T1000 (cell line): ENCODE measurements at regions not wholly inside any gene's neighbourhood (a gene's known extent, or its start where the extent isn't known, plus 50 kb on each side); places are given as distances from the start of the nearest gene placed in this dataset.
"Not testable (repeated sequence)": the region's sequence is repeated elsewhere in the genome, so short reads cannot be mapped to it uniquely, and the experiment has no call there.

ENCODE experiments used
- DNase-seq: peaks from one replicate; lab custom pipeline; 2025; ENCODE audit warnings: mixed read lengths; lab: John Stamatoyannopoulos, UW

DNA sequence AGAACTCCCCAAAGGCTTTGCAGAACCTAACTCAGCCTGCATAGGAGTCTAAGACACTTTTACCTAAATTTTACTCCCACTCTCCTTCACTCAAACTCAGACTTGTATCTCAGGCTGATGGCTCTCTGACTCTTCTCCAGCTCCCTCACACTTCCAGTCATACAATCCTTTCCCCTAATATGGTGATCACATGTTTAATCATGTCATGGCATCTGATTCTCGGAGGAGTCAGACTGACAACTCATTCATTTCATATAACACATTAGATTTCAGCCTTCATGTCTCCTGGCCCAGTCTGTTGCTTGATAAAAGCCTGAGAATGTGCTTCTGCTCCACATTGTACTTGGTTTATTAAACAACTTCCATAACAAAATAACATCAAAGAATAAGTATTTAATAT, 1503.9 kb upstream of the TENM4 start:
- DNase-seq = no peak

DNA sequence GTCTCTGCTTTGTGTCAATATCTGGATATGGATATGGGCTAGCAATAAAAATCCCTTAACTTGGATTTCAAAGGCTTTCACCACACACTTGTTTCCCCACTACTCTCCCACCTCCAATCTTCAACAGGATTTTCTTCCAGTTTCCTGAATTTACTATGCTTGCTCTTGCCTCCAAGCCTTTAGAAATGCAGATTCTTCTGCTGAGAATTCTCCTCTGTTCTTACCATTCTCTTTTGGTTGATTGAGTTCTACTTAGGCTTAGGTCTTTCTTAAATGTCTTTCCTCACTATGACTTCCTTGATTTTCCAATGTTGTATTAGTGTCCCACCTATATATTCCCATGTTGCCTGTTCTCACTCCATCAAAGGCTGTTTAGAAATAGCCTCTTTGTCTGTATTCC, 1502.4 kb upstream of the TENM4 start:
- DNase-seq = no peak

DNA sequence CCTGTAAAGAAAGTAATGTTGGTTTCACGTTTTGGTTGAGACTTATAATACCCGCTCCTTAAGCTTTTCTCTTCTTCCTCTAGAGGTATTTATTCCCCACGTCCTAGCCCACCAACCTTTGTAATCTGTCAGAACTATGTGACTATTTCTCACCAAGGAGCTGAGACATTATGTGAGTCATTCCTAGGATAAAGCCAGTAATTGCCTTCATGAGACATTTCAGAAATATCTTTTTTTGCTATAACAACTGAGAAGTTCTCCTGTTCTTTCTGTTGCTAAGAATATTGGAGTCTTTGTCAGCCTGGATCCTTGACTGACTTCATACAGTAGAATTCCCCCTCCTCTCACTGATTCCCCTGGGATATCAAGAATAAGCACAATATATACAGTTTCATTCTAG, 1497.0 kb upstream of the TENM4 start:
- no peak for DNase-seq

DNA sequence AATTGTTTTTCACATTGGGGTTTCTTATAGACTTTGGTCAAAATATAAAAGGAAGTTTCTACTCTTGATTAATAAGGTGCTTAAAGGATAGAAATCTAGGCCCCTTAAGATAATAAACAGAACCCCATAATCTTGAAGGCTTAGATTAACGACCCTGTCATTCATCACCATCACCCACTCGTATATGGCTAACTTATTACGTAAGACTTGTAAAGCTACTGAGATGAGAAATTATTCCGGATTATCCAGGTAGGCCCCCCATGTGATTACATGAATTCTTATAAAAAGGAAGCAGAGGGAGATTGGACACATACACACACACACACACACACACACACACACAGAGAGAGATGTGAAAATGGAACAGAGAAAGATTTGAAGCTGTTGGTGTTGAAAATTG, 1489.2 kb upstream of the TENM4 start:
- DNase-seq = no peak

DNA sequence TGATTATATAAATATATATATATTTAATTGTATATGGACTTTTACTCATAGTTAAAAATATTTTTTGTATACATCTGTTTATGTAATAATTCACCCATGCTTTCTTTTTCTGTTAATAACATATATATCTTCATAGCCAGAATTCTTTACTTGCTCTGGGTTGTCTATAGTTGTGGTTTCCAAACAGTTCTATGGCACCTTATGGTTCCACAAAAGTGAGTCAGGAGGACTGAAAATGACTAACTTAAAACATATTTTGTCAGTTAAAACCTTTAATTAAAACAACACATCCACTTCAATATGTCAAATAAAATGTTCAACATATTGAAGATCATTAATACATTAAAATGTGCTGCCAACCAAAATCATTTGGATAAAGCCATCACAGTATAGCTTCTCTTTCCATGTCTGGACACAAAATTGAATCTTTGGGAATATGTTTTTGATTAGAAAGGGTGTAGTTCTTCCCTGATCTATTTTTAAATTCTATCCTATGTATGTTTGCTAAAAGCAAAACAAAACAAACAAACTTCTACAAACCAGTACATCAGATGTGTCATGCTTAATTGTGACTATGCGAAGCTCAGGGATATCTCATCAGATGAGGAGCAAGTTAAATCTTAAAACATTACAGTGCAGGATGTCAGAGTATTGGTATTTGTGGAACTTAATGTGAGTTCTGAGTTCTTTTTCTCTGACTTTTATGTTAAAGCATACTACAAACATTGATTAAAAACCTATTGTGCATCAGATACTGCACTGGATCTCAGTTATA, 1488.4 kb upstream of the TENM4 start:
- no peak for DNase-seq

DNA sequence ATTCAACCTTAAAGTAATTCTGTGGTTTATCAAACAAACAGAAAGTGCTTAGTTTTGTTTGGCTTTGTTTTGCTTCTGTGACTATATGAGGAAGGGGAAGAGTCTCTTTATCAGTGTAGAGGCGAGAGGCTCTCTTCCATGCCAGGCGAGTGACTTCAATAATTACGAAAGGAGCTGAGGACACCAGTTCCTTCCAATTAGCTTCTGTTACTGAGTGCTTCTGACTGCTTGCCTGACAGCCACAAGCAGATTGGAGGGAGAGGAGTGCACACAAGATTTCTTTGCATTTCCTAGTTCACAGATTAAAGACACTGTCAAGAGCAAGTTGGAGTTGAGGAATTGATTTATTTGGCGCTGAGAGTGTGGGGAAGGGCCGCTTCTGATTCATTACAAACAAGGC, 1484.5 kb upstream of the TENM4 start:
- no peak for DNase-seq

DNA sequence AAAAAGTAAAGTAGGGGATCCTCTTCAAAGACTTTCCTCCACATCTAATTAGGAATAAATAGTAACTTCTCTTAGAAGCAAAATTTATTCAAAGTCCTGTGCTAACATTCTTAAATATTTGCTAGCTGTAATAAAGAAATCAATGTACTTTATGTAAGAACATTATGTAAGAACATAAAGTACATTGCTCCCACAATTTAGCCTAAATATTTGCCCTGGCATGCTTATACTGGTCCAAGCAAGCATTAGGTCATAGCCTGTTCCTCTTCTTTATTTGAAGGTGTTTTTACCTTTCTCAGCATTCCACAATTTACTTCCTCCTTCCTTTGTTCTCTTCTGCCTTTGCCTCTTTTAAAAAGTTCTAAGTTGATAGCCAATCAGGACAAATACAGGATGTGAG, 1480.5 kb upstream of the TENM4 start:
- DNase-seq = not testable (repeated sequence)

DNA sequence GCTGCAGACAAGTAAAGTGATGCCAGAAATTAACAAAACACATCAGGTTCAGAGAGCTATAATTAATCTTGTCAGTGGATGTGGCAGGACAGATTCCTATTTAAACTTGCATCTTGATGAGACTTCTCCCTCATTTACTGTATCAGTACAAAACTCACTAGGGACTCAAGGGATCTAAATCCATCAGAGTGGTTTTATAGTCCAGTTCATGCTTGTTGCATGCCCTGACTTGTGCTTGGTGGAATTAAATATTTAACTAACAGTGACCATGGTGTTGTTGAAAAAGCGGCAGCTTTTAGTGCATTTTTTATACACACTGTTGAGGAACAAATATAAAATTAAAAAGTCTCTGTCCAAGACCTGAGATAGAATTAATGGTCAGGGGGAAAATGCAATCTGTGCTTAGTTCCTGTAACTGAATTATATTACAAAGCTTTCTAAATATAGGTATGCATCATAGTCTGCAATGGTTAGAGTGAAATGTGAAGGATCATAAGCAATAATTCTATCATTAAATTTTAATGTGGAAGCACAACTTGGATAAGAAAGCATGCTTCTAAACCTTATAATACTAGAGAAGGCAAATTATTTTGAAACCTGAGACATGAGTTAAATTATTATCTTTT, 1475.5 kb upstream of the TENM4 start:
- DNase-seq = no peak

DNA sequence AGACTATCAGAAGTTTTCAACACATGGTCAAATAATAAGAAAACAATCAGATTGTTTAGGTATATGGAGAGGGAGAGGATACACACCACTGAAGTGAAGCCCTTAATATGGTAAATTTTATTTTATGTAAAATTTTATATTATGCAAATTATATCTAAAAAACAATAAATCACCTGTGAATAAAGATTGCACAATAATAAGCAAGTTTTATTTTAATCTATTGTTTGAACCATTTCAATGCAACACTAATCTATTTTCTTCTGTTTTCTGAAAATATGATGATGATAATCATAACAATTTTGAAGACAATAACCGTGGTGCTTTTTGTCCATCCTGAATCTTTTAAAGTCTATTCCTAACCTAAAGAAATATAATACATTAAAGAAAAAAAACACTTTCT, 1473.5 kb upstream of the TENM4 start:
- no peak for DNase-seq

DNA sequence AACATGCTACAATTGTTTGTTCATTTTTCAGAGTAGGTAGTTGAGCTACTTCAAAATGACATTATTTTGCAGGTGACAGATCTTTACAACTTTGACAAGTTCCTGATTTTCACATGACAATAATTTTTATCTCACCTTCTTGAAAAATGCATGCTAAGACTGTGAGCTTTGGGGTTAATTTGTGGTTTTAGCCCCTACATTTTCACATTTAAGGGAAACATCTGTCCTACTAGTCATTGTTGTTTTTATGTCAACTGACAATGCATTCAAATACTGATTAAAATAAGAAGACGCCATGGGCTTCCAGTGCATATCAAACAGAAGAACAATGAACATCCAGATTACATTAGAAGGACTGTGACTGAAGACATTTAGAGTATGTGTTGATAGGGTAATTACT, 1470.8 kb upstream of the TENM4 start:
- DNase-seq = no peak

DNA sequence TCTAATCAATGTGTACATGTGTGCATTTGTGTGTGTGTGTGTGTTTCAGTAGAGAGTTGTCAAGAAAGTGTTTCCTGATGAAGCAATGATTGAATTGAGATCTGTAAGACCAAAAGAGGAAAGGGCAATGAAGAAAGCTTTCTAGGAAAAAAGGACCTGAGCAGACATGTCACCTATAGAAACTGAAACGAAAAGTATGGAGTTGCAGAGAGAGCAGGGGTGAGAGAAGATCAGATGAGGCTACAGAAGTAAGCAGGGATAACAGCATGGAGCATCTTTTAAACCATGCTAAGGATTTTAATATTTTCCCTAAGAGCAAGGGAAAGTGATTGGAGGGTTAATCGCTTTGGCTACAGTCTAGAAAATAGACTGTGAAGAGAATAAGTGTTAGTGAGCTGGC, 1459.4 kb upstream of the TENM4 start:
- DNase-seq = no peak

DNA sequence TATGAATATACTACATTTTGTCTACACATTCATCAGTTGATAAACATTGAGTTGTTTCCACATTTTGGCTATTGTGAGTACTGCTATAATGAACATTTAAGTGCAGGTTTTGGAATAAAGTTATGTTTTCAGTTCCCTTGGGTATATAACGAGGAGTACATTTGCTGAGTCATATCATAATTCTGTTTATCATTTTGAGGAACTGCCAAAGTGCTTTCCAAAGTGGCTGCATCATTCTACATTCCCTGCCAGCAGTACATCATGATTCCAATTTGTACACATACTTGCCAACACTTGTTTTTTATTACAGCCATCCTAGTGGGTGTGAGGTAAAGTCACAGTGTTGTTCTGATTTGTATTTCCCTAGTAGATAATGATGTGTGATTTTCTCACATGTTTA, 1458.6 kb upstream of the TENM4 start:
- no peak for DNase-seq

DNA sequence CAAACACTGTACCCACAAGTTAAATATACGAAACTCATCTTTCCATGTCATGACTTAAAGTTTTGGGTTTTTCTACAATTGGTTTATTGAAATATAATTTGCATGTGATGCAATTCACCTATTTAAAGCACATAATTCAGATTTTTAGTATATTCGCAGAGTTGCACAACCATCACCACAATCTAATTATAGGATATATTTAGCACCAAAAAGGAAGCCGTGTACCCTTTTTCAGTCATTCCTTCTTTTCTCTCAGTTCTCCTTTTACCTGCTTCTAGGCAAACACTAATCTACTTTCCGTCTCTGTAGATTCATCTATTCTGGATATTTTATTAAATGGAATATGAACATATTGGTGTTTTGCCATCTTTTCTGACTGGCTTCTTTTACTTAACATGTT, 1458.1 kb upstream of the TENM4 start:
- DNase-seq = no peak

DNA sequence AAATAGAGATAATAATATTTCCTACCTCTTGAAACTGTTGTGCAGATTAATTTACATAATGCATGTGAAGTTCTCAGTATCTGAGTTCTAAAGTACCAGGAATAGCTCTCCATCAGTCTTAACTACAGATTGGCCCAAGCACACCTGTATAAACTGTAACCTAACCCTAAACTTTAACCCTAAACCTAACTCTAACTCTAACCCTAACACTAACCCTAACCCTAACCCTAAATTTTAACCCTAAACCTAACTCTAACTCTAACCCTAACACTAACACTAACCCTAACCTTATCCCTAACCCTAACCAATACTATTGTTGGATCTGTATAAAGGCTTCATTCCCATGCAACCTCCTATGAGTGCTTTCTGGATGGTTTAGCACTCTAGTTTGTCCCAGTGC, 1445.9 kb upstream of the TENM4 start:
- DNase-seq = no peak

DNA sequence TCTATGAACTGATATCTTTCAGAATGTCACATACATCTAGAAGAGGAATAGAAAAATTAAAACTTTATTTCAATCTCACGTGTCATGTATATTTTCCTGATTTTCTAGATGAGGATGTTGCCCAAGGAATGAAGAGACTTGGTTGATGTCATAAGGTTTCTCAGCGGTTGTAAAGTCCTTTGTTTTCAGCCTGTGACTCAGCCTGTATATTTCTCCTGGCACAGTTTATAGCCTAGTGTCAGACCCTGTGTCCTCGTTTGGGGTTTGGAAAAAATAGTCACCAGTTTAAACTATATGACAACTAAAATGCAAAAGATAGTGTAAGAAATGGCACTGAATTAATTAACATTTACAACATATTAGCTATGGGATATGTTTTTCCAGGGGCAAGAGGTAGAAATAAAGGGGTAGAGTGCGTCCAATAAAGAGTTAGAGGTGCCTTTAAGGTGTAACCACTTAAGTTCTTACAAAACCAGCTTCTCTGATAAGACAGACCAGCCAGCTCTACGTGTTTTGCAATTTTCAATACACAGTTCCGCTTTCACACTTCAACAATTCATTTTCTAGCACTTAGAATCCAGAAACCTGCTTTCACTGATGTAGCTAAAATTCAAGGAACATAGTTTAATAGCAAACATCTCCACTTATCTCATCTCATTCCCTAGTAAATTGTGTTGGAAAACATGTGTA, 1432.6 kb upstream of the TENM4 start:
- no peak for DNase-seq

DNA sequence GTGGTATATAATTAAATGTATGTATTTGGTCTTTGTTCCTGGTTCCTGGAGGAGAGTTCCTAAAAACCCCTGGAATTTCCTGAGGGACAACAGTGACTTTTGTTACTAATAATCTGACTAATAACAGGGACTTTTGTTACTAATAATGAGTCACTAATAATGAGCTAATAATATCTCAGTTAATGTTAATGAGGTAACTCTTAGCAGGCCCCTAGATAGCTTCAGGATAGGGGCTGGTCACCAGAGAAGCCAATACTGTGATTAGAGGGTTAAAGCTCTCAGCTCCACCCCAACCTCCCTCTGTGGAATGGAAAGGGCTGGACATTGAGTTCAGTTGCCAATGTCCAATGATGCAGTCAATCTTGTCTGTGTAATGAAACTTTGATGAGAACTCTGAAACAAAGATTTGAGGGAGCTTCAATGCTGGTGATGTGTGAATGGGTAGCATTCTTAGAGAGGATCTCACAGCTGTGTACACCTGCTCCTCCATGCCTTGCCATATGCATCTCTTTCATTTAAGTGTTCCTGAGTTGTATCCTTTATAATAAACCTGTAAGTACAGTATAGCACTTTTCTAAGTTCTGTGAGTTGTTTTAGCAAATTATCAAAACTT, 1431.4 kb upstream of the TENM4 start:
- DNase-seq = no peak

DNA sequence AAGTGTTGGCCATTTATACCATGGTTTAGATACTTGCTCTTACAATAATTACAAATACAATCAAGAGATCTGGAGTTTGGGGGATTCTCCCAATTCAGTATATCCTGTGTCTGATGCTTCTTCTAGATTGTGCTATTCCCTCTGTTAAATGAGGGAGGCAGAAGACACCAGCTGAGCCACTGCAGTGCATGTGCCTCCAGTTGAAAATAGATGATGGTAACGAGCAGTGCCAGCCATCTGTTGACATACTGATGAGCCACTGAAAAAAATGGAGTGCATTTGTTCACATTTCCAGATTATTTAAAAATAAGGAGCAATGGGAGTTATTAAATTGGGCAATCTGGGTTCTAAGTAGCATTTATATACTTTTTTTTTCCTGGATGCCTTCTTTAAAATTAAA, 1428.0 kb upstream of the TENM4 start:
- DNase-seq = no peak

DNA sequence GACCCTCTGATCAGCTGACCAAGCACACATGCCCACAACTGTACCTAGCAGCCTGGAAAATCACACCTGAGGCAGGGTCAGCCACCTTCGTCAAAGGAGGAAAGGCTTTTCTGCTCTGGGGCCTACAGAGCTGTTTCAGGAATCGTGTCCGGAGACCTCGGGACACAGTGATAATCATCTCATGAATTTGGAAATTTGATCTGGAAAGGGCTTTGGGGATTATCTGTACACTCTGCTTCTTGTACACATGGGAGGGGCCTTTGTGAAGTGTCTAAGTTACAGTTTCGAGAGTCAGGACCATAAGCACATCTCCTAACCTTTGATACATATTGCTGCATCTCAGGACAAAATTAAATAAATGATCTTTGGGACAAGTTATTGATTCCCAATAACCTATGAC, 1421.2 kb upstream of the TENM4 start:
- no peak for DNase-seq

DNA sequence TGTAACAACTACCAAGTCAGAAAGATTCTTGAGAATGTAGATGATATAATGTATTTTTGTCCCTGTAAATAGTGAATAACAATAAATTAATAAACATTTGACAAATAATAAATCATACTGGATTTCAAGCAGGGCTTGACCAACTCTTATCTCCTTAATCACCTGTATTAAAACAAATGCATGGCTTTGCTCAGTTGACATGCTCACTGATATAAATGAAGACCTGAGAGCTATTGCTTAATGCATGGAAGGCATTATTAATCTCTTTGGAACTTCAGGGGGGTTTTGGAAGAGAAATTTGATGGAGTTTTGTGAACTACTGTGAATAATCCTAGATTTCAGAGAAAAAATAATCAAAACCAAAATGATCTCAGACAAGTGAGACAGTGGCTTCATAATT, 1420.4 kb upstream of the TENM4 start:
- no peak for DNase-seq

DNA sequence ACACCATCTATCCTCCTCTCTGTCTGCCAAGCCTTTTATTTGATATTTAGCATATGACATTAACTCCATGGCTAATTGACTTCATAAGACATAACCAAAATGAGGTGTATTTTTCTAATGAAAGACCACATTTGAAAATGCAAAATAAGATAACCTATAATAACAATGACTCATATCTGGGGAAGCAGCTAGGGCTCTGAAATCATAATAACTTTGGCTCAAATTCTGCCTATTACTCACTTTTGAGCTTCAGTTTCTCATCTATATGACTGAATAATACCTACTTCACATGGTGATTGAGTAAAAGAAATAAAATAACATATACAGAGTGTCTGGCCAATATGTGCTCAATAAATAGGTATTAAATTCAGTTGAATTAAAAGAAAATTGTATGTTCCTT, 1419.8 kb upstream of the TENM4 start:
- DNase-seq = no peak

DNA sequence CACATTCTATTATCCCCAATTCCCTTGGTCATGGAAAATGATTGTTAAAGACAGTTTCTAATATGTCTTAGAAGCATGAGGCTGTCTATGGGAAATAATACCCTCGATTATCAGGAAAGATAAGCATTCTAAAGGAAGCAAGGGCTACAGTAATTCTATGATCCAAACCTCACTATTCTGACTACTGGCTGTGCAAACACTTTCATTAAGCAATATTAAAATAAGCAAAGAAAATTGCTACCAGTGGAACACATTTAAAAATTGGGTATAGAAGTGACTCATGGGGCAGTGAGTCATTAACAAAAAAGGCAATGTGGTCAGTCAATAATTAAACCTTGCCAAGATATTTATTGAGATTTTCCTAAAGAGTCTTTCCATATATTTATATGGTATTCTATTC, 1415.2 kb upstream of the TENM4 start:
- no peak for DNase-seq

DNA sequence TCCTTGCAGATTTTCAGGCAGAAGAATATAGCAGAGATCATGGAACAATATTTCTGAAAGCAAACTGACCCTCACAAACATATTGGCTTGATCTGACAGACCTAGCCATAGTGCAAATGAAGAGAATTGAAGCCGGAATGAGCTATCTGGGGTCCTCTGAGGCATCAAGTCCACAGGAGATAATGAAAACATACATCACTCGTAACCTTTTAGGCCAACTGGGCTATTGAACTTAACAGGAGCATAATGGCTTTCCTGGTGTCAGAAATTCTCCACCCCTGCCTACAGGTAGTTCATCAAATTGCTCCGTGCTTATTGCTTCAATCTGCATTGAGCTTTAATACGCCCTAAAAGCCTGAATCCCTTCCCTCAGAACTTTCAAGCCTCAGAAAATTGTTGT, 1414.6 kb upstream of the TENM4 start:
- no peak for DNase-seq

DNA sequence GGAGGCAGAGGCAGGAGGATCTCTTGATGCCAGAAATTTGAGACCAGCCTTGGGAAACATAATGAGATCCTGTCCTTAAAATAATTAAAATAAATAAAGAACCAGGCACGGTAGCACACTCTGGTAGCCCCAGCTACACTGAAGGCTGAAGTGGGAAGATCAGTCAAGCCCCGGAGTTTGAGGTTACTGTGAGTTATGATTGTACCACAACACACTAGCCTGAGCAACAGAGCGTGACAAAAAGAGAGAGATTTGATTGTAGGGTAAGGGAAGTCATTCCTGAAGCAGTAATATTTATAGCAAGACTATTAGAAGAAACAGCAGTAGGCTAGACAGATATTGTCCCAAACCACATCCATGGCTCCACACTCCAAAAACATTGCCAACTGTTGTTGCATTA, 1408.4 kb upstream of the TENM4 start:
- no peak for DNase-seq
